HepG2 (cell line): ENCODE measurements at regions not wholly inside any gene's neighbourhood (a gene's known extent, or its start where the extent isn't known, plus 50 kb on each side); places are given as distances from the start of the nearest gene placed in this dataset.

Source experiments
- ARID5B ChIP-seq: IDR thresholded peaks from 2 replicates; pipeline ENCODE4 v1.4.0; 2020; ENCODE audit warnings: mild to moderate bottlenecking, missing genetic modification reagents
- FOXA1 ChIP-seq, 2 experiments: fragments of 450-650 bp in 1 of 2; sonication (generic) in 1 of 2; formaldehyde crosslinking in 1 of 2; IDR thresholded peaks; 2 replicates each; pipeline versions ENCODE4 v1.4.0 to v1.6.1; 2016 to 2020; ENCODE audit warnings: missing genetic modification reagents in 1 of 2
- PCBP1 ChIP-seq: fragments of 200-400 bp; formaldehyde crosslinking; IDR thresholded peaks from 2 replicates; pipeline ENCODE4 v1.6.1; 2017; ENCODE audit warnings: mild to moderate bottlenecking, low read depth, low read length, borderline replicate concordance
- TCF12 ChIP-seq, 2 experiments: fragments of 450-650 bp in 1 of 2; sonication (generic) in 1 of 2; formaldehyde crosslinking in 1 of 2; IDR thresholded peaks; 2 replicates each; pipeline versions ENCODE4 v1.6.1 to v1.8.0; 2017 to 2022; ENCODE audit warnings: antibody characterized with exemption in 1 of 2, mild to moderate bottlenecking in 1 of 2, missing genetic modification reagents in 1 of 2, moderate library complexity in 1 of 2
- ZNF326 ChIP-seq: sonication (generic); formaldehyde crosslinking; IDR thresholded peaks from 2 replicates; pipeline ENCODE4 v1.4.0; 2020; ENCODE audit warnings: missing genetic modification reagents, borderline replicate concordance
- ZNF580 ChIP-seq: IDR thresholded peaks from 2 replicates; pipeline ENCODE4 v1.6.1; 2016; ENCODE audit warnings: low read depth, borderline replicate concordance
- ZNF790 ChIP-seq: sonication (generic); formaldehyde crosslinking; IDR thresholded peaks from 2 replicates; pipeline ENCODE4 v1.8.0; 2022; ENCODE audit warnings: missing genetic modification reagents, mild to moderate bottlenecking, borderline replicate concordance
- ZNF878 ChIP-seq: sonication (generic); formaldehyde crosslinking; IDR thresholded peaks from 2 replicates; pipeline ENCODE4 v1.8.1; 2023; ENCODE audit warnings: mild to moderate bottlenecking, missing genetic modification reagents, moderate library complexity
- TF ChIP-seq, protein P1 (sequence below): sonication (generic); formaldehyde crosslinking; IDR thresholded peaks from 2 replicates; pipeline ENCODE4 v1.4.0; 2020; ENCODE audit warnings: missing genetic modification reagents
- TF ChIP-seq, protein P2 (sequence below), 2 experiments: sonication (generic) in 1 of 2; formaldehyde crosslinking in 1 of 2; IDR thresholded peaks; 2 replicates each; pipeline versions ENCODE4 v1.5.1 to v1.6.1; 2011 to 2020; ENCODE audit warnings: borderline replicate concordance in 1 of 2, low read depth in 1 of 2, low read length in 1 of 2, mild to moderate bottlenecking in 1 of 2, missing genetic modification reagents in 1 of 2, moderate library complexity in 1 of 2
- TF ChIP-seq, protein P3 (sequence below): sonication (generic); formaldehyde crosslinking; IDR thresholded peaks from 2 replicates; pipeline ENCODE4 v1.4.0; 2020; ENCODE audit warnings: missing genetic modification reagents, borderline replicate concordance
- TF ChIP-seq, protein P4 (sequence below): sonication (generic); formaldehyde crosslinking; IDR thresholded peaks from 2 replicates; pipeline ENCODE4 v1.5.0; 2020; ENCODE audit warnings: mild to moderate bottlenecking, missing genetic modification reagents, borderline replicate concordance

DNA sequence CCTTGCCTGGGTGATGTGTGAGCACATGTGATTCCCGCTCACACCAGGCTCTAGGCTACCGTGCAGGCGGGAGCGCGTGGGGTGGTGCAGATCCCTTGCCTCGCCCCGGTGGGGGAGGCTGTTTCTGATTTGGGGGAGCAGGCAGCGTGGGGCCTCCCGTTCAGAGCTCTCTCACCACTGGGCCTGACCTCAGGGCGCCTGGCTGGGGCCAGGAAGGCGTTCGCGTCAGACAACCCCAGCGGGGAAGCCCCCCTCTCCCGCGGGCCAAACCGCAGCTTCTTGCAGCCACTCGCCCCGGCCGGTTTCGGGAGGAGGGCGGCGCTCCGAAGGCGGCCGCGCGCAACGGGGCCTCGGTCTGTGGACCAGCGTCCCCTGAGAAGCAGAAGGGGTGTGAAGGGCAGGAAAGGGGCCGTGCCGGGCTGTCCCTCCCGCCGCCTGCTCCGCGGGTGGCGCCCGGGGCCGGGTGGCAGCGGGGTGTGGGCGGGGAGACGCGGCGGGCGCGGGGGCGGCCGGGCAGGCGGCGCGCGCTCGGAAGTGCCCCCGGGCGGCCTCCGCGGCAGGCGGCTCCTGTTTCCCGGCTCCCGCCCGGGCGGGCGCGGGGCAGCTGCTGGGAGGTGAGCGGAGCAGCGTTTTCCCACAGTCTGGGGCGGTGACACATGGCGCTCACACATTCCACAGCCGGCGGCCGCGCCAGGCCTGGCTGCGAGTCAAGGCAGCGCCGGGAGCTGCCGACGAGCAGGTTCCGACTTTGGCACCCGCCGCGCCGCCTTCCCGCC lies 65.1 kb upstream of the HES1 start (continued):
- TF ChIP-seq, protein P1, sequence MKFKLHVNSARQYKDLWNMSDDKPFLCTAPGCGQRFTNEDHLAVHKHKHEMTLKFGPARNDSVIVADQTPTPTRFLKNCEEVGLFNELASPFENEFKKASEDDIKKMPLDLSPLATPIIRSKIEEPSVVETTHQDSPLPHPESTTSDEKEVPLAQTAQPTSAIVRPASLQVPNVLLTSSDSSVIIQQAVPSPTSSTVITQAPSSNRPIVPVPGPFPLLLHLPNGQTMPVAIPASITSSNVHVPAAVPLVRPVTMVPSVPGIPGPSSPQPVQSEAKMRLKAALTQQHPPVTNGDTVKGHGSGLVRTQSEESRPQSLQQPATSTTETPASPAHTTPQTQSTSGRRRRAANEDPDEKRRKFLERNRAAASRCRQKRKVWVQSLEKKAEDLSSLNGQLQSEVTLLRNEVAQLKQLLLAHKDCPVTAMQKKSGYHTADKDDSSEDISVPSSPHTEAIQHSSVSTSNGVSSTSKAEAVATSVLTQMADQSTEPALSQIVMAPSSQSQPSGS (CRISPR knock-in tag): peak; percentile 86; the same call in 1 of the 2 replicates
- TF ChIP-seq ZNF580 (CRISPR knock-in tag) (peak; percentile 93), ARID5B (CRISPR knock-in tag) (peak; percentile 84; the same call in 1 of the 2 replicates), TCF12 (IDR thresholded peaks at IDR 0.05) (no peak), TCF12 (CRISPR knock-in tag; IDR thresholded peaks at IDR 0.05) (no peak), FOXA1 (IDR thresholded peaks at IDR 0.05) (no peak), FOXA1 (CRISPR knock-in tag; IDR thresholded peaks at IDR 0.05) (no peak), ZNF326 (CRISPR knock-in tag) (no peak), ZNF790 (CRISPR knock-in tag) (peak; percentile 94; the same call in 1 of the 2 replicates), PCBP1 (no peak), ZNF878 (CRISPR knock-in tag) (peak; percentile 2)
- TF ChIP-seq, protein P2, sequence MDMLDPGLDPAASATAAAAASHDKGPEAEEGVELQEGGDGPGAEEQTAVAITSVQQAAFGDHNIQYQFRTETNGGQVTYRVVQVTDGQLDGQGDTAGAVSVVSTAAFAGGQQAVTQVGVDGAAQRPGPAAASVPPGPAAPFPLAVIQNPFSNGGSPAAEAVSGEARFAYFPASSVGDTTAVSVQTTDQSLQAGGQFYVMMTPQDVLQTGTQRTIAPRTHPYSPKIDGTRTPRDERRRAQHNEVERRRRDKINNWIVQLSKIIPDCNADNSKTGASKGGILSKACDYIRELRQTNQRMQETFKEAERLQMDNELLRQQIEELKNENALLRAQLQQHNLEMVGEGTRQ (IDR thresholded peaks at IDR 0.05; ENCODE audit: low read depth, low read length): no peak
- TF ChIP-seq, protein P2 (CRISPR knock-in tag; IDR thresholded peaks at IDR 0.05; ENCODE audit: borderline replicate concordance): peak; percentile 33; the same call in 1 of the 2 replicates
- TF ChIP-seq, protein P3, sequence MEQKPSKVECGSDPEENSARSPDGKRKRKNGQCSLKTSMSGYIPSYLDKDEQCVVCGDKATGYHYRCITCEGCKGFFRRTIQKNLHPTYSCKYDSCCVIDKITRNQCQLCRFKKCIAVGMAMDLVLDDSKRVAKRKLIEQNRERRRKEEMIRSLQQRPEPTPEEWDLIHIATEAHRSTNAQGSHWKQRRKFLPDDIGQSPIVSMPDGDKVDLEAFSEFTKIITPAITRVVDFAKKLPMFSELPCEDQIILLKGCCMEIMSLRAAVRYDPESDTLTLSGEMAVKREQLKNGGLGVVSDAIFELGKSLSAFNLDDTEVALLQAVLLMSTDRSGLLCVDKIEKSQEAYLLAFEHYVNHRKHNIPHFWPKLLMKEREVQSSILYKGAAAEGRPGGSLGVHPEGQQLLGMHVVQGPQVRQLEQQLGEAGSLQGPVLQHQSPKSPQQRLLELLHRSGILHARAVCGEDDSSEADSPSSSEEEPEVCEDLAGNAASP (CRISPR knock-in tag): peak; percentile 68; the same call in 1 of the 2 replicates
- TF ChIP-seq, protein P4, sequence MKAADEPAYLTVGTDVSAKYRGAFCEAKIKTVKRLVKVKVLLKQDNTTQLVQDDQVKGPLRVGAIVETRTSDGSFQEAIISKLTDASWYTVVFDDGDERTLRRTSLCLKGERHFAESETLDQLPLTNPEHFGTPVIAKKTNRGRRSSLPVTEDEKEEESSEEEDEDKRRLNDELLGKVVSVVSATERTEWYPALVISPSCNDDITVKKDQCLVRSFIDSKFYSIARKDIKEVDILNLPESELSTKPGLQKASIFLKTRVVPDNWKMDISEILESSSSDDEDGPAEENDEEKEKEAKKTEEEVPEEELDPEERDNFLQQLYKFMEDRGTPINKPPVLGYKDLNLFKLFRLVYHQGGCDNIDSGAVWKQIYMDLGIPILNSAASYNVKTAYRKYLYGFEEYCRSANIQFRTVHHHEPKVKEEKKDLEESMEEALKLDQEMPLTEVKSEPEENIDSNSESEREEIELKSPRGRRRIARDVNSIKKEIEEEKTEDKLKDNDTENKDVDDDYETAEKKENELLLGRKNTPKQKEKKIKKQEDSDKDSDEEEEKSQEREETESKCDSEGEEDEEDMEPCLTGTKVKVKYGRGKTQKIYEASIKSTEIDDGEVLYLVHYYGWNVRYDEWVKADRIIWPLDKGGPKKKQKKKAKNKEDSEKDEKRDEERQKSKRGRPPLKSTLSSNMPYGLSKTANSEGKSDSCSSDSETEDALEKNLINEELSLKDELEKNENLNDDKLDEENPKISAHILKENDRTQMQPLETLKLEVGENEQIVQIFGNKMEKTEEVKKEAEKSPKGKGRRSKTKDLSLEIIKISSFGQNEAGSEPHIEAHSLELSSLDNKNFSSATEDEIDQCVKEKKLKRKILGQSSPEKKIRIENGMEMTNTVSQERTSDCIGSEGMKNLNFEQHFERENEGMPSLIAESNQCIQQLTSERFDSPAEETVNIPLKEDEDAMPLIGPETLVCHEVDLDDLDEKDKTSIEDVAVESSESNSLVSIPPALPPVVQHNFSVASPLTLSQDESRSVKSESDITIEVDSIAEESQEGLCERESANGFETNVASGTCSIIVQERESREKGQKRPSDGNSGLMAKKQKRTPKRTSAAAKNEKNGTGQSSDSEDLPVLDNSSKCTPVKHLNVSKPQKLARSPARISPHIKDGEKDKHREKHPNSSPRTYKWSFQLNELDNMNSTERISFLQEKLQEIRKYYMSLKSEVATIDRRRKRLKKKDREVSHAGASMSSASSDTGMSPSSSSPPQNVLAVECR (CRISPR knock-in tag): peak; percentile 39
